SK-N-SH (cell line): ENCODE measurements at regions not wholly inside any gene's neighbourhood (a gene's known extent, or its start where the extent isn't known, plus 50 kb on each side); places are given as distances from the start of the nearest gene placed in this dataset.

ENCODE experiments used
- FOXM1 ChIP-seq: IDR thresholded peaks from 2 replicates; pipeline ENCODE4 v1.4.0; 2012; ENCODE audit warnings: low read depth, mild to moderate bottlenecking
- MXI1 ChIP-seq: IDR thresholded peaks from 2 replicates; pipeline ENCODE4 v1.6.1; 2012; ENCODE audit warnings: mild to moderate bottlenecking, low read depth, low read length, improper control_type of control experiment
- RAD21 ChIP-seq: IDR thresholded peaks from 2 replicates; pipeline ENCODE4 v1.6.1; 2012; ENCODE audit warnings: mild to moderate bottlenecking, low read length
- TF ChIP-seq, protein P1 (sequence below): fragments of 200-600 bp; sonication (generic); IDR thresholded peaks from 2 replicates; pipeline ENCODE4 v1.6.1; 2017; ENCODE audit warnings: antibody characterized with exemption, mild to moderate bottlenecking, moderate library complexity
- TF ChIP-seq, protein P2 (sequence below): IDR thresholded peaks from 2 replicates; pipeline ENCODE4 v1.4.0; 2012; ENCODE audit warnings: low read depth, borderline replicate concordance

DNA sequence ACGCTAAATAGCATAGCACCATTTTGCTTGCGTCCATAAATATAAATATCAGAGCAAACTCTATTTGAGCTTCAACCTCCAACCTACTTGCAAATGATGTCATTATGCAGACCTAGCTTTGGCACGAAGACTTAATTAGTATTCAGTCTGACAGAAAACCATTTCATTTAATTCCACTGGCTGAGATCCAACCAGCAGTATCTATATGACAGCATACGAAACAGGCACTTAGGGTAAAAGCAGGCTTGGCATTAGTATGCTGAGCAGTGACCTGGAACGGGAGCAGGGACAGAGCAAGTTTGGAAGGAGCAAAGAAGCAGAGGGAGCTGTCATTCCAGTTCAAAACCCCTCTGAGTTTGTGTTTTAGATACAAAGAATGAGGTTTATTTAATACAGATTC, 312.5 kb upstream of the CHRM2 start:
- TF ChIP-seq, protein P1, sequence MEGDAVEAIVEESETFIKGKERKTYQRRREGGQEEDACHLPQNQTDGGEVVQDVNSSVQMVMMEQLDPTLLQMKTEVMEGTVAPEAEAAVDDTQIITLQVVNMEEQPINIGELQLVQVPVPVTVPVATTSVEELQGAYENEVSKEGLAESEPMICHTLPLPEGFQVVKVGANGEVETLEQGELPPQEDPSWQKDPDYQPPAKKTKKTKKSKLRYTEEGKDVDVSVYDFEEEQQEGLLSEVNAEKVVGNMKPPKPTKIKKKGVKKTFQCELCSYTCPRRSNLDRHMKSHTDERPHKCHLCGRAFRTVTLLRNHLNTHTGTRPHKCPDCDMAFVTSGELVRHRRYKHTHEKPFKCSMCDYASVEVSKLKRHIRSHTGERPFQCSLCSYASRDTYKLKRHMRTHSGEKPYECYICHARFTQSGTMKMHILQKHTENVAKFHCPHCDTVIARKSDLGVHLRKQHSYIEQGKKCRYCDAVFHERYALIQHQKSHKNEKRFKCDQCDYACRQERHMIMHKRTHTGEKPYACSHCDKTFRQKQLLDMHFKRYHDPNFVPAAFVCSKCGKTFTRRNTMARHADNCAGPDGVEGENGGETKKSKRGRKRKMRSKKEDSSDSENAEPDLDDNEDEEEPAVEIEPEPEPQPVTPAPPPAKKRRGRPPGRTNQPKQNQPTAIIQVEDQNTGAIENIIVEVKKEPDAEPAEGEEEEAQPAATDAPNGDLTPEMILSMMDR, result no peak
- TF ChIP-seq FOXM1, result no peak
- TF ChIP-seq, protein P2, sequence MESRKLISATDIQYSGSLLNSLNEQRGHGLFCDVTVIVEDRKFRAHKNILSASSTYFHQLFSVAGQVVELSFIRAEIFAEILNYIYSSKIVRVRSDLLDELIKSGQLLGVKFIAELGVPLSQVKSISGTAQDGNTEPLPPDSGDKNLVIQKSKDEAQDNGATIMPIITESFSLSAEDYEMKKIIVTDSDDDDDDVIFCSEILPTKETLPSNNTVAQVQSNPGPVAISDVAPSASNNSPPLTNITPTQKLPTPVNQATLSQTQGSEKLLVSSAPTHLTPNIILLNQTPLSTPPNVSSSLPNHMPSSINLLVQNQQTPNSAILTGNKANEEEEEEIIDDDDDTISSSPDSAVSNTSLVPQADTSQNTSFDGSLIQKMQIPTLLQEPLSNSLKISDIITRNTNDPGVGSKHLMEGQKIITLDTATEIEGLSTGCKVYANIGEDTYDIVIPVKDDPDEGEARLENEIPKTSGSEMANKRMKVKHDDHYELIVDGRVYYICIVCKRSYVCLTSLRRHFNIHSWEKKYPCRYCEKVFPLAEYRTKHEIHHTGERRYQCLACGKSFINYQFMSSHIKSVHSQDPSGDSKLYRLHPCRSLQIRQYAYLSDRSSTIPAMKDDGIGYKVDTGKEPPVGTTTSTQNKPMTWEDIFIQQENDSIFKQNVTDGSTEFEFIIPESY, result no peak
- peak; percentile 71; the same call in 1 of the 2 replicates for TF ChIP-seq MXI1
- peak; percentile 45 for TF ChIP-seq RAD21
